Duodenal mucosa (tissue), 2 donors: ENCODE measurements at regions not wholly inside any gene's neighbourhood (a gene's known extent, or its start where the extent isn't known, plus 50 kb on each side); places are given as distances from the start of the nearest gene placed in this dataset.

Source experiments
- H3K27ac ChIP-seq: one replicate; pipeline ENCODE4 v1.7.0; 2013; ENCODE audit warnings: low read depth, low read length
- H3K27me3 ChIP-seq, 2 donors: one replicate each; pipeline ENCODE4 v1.7.0; 2013; ENCODE audit warnings: low read length in 2 of 2, control low read depth in 1 of 2; ENCODE audit not compliant: insufficient read depth in 2 of 2, control insufficient read depth in 1 of 2
- H3K36me3 ChIP-seq, 2 donors: one replicate each; pipeline ENCODE4 v1.7.0; 2013; ENCODE audit warnings: low read length in 2 of 2, control low read depth in 1 of 2; ENCODE audit not compliant: insufficient read depth in 2 of 2, control insufficient read depth in 1 of 2
- H3K4me1 ChIP-seq, 2 donors: one replicate each; pipeline ENCODE4 v1.7.0; 2013; ENCODE audit warnings: low read length in 2 of 2, control low read depth in 1 of 2; ENCODE audit not compliant: insufficient read depth in 2 of 2, control insufficient read depth in 1 of 2
- H3K4me3 ChIP-seq, 2 donors: one replicate each; pipeline ENCODE4 v1.7.0; 2013; ENCODE audit warnings: low read length in 2 of 2, low read depth in 1 of 2
- H3K9ac ChIP-seq, 2 donors: one replicate each; pipeline ENCODE4 v1.7.0; 2013; ENCODE audit warnings: low read length in 2 of 2, low read depth in 1 of 2
- H3K9me3 ChIP-seq, 2 donors: one replicate each; pipeline ENCODE4 v1.7.0; 2013; ENCODE audit warnings: low read length in 2 of 2, control low read depth in 1 of 2; ENCODE audit not compliant: control insufficient read depth in 1 of 2

GRCh38 chr2:10245021-10245420 lies 57.7 kb upstream of the HPCAL1 start:
- H3K4me1 ChIP-seq, result no peaks in the 10 kb centered on the region
- peaks cover 5 to 7% of the 10 kb centered on the region in 2 donors for H3K9me3 ChIP-seq
- no peak overlapping the region for H3K27ac ChIP-seq
- H3K36me3 ChIP-seq, result no peaks in the 10 kb centered on the region
- H3K4me3 ChIP-seq, result no peak overlapping the region
- no peaks in the 10 kb centered on the region for H3K27me3 ChIP-seq
- H3K9ac ChIP-seq, result no peak overlapping the region

GRCh38 chr2:10245661-10246060 lies 57.0 kb upstream of the HPCAL1 start:
- H3K27me3 ChIP-seq, result no peaks in the 10 kb centered on the region
- peaks cover 9 to 12% of the 10 kb centered on the region in 2 donors for H3K9me3 ChIP-seq
- no peak overlapping the region for H3K27ac ChIP-seq
- H3K9ac ChIP-seq, result no peak overlapping the region
- no peaks in the 10 kb centered on the region for H3K36me3 ChIP-seq
- no peak overlapping the region for H3K4me3 ChIP-seq
- H3K4me1 ChIP-seq, result no peaks in the 10 kb centered on the region

- peaks cover 11 to 14% of the 10 kb centered on the region in 2 donors for H3K9me3 ChIP-seq
- no peaks in the 10 kb centered on the region for H3K27me3 ChIP-seq
- H3K9ac ChIP-seq, result no peak overlapping the region
- H3K36me3 ChIP-seq, result no peaks in the 10 kb centered on the region
- no peak overlapping the region for H3K4me3 ChIP-seq
- no peaks in the 10 kb centered on the region for H3K4me1 ChIP-seq
- no peak overlapping the region for H3K27ac ChIP-seq
Observed at GRCh38 chr2:10246370-10246769, 56.3 kb upstream of the HPCAL1 start.

GRCh38 chr2:10246831-10247230 lies 55.9 kb upstream of the HPCAL1 start:
- no peaks in the 10 kb centered on the region for H3K4me1 ChIP-seq
- no peak overlapping the region for H3K4me3 ChIP-seq
- H3K27ac ChIP-seq, result no peak overlapping the region
- H3K9ac ChIP-seq, result no peak overlapping the region
- no peaks in the 10 kb centered on the region for H3K36me3 ChIP-seq
- H3K27me3 ChIP-seq, result no peaks in the 10 kb centered on the region
- peaks cover 11 to 14% of the 10 kb centered on the region in 2 donors for H3K9me3 ChIP-seq

GRCh38 chr2:10249798-10250197 lies 52.9 kb upstream of the HPCAL1 start:
- no peak overlapping the region for H3K4me3 ChIP-seq
- H3K4me1 ChIP-seq, result no peaks in the 10 kb centered on the region
- no peaks in the 10 kb centered on the region for H3K36me3 ChIP-seq
- H3K27ac ChIP-seq, result no peak overlapping the region
- no peak overlapping the region for H3K9ac ChIP-seq
- H3K27me3 ChIP-seq, result no peaks in the 10 kb centered on the region
- peaks cover 11 to 14% of the 10 kb centered on the region in 2 donors for H3K9me3 ChIP-seq

GRCh38 chr2:10252224-10252623 lies 50.5 kb upstream of the HPCAL1 start:
- H3K27me3 ChIP-seq, result no peaks in the 10 kb centered on the region
- no peak overlapping the region for H3K9ac ChIP-seq
- no peaks in the 10 kb centered on the region for H3K4me1 ChIP-seq
- no peak overlapping the region for H3K27ac ChIP-seq
- H3K9me3 ChIP-seq, result peaks cover 11 to 14% of the 10 kb centered on the region in 2 donors
- no peak overlapping the region for H3K4me3 ChIP-seq
- H3K36me3 ChIP-seq, result no peaks in the 10 kb centered on the region

GRCh38 chr2:10252661-10253060 lies 50.0 kb upstream of the HPCAL1 start:
- H3K4me1 ChIP-seq, result no peaks in the 10 kb centered on the region
- no peaks in the 10 kb centered on the region for H3K36me3 ChIP-seq
- no peak overlapping the region for H3K9ac ChIP-seq
- no peak overlapping the region for H3K4me3 ChIP-seq
- no peak overlapping the region for H3K27ac ChIP-seq
- no peaks in the 10 kb centered on the region for H3K27me3 ChIP-seq
- peaks cover 11 to 14% of the 10 kb centered on the region in 2 donors for H3K9me3 ChIP-seq
